GM19395 (cell line): ENCODE measurements at regions not wholly inside any gene's neighbourhood (a gene's known extent, or its start where the extent isn't known, plus 50 kb on each side); places are given as distances from the start of the nearest gene placed in this dataset.

Experiments used
- ATAC-seq: cut with Tn5 transposase; IDR thresholded peaks from one replicate; pipeline ENCODE4 v1.9.1; 2021; ENCODE audit warnings: mild to moderate bottlenecking, moderate library complexity; ENCODE audit not compliant: unreplicated experiment

DNA sequence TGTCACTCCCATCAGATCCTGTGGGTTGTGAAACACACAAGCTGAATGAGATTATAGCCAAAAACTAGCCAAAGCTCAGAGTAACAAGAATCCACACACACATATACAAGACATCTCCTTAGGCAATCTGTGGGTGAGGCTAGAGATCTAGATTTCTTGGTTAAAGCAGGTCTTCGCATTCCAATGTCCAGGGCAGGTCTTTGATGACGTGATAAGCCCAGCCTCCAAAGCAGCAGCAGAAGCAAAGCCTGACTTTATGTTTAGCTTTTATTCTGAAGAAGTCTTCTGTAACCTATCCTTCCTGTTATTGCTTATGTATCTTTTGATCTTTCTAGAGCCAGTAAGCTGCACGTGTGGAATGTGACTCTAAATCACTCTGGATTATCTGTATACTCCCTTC lies 199.1 kb upstream of the SLC30A5 start:
- no peak for ATAC-seq

DNA sequence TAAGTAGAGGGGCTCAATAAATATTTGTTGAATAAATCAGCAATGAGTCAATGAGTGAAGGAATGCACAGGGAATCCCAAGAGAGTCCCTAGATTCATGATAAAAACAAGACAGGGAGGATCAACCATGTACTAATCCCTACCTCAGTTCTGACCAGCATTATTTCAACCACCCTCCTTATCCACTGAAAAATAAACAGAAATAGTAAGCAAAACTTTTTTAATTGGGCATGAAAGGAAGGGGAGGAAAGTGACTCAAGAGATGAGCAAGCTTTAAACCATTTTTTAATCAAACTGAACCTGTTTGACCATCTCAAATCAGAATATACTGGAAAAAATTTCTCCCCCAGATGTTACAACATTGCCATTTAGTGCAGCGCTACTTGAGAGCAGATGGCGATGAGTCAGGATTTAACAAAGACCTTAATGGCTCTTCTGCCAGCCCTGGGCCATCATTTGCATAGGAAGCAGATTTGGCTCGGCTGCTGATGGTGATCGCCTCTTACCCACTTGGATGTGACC lies 194.8 kb upstream of the SLC30A5 start:
- ATAC-seq: no peak

DNA sequence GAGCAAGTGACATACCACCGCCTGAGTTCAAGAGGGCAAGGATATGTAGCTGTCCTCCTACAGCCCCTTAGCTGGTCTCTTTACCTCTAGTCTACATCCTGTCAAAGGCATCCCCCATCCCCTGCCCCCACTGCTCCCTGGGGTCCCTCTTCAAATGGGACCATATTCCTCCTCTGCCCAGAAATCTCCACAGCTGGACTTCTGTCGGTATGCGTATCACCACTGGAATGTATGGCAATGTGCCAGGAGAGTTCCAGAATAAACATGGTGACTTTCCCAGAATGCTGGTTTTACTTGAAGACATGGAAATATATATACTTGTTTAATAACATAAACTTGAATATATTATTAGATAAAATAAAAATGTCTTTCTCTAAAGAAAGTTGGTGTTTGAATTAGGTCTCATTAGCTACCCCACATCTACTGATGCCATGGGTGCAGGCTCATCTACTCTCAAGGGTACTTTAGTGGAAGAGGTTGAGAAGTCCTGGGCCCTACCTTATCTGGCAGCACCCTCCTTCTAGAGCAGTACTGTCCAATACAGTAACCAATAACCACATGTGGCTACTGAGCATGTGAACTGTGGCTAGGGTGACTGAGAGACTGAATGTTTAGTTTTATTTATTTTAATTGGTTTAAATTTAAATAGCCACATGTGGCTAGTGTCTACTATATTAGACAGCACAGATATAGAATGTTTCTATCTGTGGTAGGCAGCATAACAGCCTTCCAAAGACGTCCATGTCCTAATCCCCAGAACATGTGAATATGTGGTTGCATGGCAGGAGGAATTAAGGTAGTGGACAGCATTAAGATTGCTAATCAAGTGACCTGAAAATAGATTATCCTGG lies 181.7 kb upstream of the SLC30A5 start:
- no peak for ATAC-seq

DNA sequence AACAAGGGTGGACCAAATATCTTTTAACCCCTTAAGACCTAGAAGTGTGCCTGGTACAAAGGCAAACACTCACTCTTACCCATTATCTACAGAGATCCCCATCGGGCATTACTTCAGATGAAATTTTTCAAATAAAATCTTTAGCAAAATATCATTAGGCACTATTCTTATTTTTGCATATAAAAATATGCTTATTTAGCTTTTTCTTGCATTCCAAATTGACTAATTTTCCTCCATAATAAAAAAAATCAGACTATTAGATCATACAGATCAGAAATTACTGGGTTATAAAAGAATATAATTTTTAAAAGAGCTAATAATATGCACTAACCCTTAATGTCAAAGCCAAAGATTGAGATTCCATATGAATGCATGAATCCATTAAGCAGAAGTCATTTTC lies 178.7 kb upstream of the SLC30A5 start:
- no peak for ATAC-seq

GRCh38 chr5:68918306-68918705 lies 175.5 kb upstream of the SLC30A5 start:
- no peak for ATAC-seq

GRCh38 chr5:68919988-68920490 lies 173.8 kb upstream of the SLC30A5 start:
- no peak for ATAC-seq

- ATAC-seq: no peak
These were observed 172.9 kb upstream of the SLC30A5 start for GRCh38 chr5:68920888-68921287.

DNA sequence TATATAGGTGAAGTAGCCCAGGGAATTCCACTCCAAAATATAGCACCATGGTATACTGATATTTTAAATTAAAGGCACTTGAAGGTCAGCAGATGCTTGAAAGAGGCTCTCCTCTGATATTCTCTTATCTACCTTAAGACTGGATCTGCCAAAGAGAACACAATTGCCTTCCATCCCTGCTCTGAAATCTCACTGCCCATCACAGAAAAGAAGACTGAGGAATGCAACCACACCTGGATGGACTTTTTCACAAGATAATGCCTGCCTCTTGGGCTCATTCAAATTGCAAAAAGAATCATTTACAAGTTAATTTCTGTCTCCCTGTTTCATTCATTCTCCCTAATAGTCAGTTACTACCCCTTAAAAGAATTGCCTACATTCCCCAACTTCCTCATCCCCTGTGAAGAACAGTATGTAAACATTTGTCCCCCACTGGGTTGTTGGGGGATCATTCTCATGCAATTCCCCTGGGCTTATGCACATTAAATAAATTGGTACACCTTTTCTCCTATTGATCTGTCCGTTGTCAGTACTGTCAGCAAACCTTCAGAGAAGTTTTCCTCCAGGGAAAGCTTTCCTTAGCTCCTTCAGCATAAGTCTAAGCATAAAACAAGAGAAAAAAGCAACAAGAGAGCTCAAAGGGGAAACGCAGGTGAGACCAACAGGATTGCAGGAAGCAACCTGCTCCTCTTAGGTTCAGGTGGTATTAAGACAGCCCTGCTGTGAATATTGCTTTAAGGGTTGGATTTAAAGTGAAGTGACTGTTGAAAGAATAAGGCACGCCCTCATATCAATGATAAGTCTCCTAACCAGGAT lies 171.4 kb upstream of the SLC30A5 start:
- ATAC-seq: no peak

- ATAC-seq: no peak
These were observed 169.2 kb upstream of the SLC30A5 start for GRCh38 chr5:68924481-68925145.

DNA sequence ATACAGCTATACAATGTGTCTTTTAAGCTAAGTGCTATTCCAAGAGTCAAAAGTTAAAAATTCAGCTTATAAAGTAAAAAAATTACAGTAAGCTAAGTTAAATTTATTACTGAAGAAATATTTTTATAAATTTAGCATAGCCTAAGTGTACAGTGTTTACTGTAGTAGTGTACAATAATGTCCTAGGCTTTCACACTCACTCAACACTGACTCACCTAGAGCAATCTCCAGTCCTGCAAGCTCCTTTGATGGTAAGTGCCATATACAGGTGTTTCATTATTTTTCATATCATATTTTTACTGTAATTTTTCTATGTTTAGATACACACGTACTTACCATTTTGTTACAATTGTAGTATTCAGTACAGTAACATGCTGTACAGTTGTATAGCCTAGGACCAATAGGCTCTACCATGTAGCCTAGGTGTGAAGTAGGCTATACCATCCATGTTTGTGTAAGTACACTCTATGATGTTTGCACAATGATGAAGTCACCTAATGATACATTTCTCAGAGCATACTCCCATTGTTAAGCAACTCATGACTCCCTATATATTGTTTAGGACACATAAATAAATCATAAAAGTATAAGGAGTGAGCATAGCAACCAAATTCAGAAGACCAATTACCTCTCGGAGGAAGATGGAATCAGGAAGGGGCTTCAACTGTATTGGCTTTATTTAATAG lies 165.1 kb upstream of the SLC30A5 start:
- ATAC-seq: no peak

DNA sequence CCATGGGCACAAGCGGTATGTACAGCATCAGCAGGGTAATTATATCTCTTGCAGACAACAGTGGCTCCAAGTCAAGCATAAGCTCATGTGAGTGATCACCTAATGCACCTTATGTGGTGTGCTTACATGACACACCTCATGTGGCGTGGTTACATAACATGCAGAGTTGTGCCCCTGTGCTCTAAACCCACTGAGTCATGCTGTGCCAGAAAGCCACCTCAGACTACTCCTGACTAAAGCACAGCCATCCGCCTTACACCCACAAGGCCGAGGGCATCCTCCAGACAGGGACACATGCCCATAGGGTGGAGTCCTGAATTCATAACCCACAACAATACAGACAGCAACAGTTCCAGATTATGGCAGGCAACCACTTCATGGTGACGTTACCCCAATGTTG lies 163.7 kb upstream of the SLC30A5 start:
- ATAC-seq: no peak

- ATAC-seq: no peak
These were observed 160.9 kb upstream of the SLC30A5 start for GRCh38 chr5:68932830-68933434.

DNA sequence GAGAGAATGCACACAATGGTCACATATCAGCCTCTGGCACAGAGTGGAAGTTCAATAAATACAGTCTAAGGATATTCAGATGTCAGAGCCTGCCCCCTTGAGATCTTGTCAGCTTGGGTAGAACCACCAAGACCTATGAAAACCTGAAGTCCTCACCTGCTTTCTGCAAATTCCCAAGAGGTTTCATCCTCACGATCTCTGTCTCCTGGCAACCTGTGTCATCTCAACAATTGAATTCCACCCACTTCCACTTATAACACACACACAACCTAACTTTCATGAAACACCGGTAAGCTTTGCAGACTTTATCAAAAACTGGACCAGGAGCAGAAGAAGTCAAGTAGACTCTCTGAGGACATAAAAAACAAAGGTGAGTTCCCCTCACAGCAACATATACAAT lies 151.6 kb upstream of the SLC30A5 start:
- ATAC-seq: no peak

- no peak for ATAC-seq
These were observed 147.1 kb upstream of the SLC30A5 start for GRCh38 chr5:68946728-68947127.

GRCh38 chr5:68947986-68948385 lies 145.8 kb upstream of the SLC30A5 start:
- ATAC-seq: no peak

DNA sequence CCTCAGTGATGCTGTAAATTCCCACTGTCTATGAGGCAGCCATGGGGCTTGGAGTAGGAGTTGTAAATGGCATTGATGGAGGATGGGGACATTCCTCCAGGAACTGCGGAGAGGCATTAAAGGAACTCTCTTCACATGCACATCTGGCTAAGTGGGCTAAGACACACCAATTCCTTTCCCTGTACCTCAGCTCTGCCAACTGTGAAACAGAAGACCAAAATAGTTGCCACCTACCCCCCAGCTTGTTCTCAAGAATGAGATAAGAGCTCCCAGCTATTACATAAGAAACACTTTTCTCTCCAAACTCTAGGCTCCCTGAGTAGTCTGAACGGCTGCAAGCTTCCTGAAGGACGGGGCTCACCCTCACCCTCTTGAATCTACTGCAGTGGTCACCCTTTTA lies 144.6 kb upstream of the SLC30A5 start:
- no peak for ATAC-seq

DNA sequence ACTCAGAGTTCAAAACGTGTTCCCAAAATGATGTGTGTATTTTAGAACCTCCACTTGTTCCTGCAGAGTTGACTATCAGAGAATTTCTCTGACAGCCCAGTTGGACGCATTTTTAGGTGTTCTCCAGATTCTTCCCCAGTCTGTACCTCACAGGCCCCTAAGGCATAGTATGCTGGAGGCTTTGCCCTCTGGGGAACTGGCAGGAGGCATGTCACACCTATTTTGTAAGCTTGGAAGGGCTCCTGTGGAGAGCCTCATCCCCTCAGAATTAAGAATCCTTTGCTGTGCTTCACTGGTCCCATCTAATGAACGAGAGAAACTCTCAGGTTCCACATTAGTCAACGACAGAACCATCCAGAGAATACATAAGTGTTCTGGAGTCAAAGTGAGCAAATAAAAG lies 144.1 kb upstream of the SLC30A5 start:
- ATAC-seq: no peak

GRCh38 chr5:68950125-68950524 lies 143.7 kb upstream of the SLC30A5 start:
- ATAC-seq: no peak

GRCh38 chr5:68950930-68951329 lies 142.9 kb upstream of the SLC30A5 start:
- no peak for ATAC-seq

DNA sequence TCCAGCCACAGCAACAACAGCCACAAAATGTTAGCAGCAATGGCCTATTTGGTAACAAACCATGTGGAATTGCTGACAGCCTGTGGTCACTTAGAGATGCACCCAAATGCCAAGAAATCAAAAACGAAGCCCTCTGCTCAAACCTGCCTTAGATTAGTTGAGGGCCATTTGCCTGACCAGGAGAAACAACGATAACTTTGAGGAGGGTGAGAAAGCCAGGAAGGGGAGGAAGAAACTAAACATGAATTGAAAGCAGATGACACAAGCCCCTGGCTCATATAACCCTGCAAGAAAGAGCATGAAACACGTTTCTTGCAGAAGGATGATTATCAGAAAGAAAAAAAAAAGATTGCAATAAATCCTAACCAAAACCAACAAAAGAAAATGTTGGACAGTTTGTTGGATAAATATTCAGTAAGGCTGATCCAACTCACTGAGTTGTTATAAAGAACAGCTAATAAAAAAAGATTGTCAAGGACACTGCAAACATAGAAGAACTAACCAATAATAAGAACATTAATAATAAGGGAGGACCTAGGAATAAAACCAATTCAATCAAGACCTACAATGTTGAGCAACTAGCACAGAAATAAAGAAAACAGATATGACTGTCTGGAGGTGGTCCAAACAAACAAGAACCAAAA lies 140.5 kb upstream of the SLC30A5 start:
- no peak for ATAC-seq
